ENCODE measurements at regions not wholly inside any gene's neighbourhood (a gene's known extent, or its start where the extent isn't known, plus 50 kb on each side); places are given as distances from the start of the nearest gene placed in this dataset.

GRCh38 chr2:120418174-120418787, 72.3 kb downstream of the INHBB start:
- Mint-ChIP-seq H3K36me3 (no peaks in the 10 kb centered on the region), H3K4me1 (no peaks in the 10 kb centered on the region), H3K27me3 (peaks cover 26 to 29% of the 10 kb centered on the region in 2 donors), H3K4me3 (no peak overlapping the region), H3K27ac (no peak overlapping the region), H3K9me3 (no peaks in the 10 kb centered on the region)
- H3K4me3 ChIP-seq (ENCODE audit: control insufficient read depth in 1 of 2, extremely low read depth in 1 of 2, low read length in 1 of 2): no peak overlapping the region
- DNase-seq (no peak), ATAC-seq (replicated peaks in 1 of 4) (no peak)
- no peaks in the 10 kb centered on the region for H3K4me1 ChIP-seq (ENCODE audit: control insufficient read depth in 1 of 2, extremely low read depth in 1 of 2, insufficient read depth in 2 of 2, low read length in 2 of 2)
- H3K9me3 ChIP-seq: no peaks in the 10 kb centered on the region
- WGBS (ENCODE audit: insufficient coverage): 73% methylated on average over 13 of the region's 13 CpGs
- H3K27ac ChIP-seq (ENCODE audit: low read length): no peak overlapping the region
- H3K27me3 ChIP-seq (replicated peaks in 1 of 2; ENCODE audit: control insufficient read depth in 2 of 2, extremely low read depth in 1 of 2, insufficient read depth in 2 of 2, low read length in 1 of 2): peaks cover 0 to 27% of the 10 kb centered on the region in 2 experiments
- no peaks in the 10 kb centered on the region for H3K36me3 ChIP-seq (ENCODE audit: control insufficient read depth in 2 of 2, extremely low read depth in 1 of 2, insufficient read depth in 1 of 2, low read length in 1 of 2)
- ChIA-PET CTCF (no interaction called here), POLR2A (no interaction called here)

GRCh38 chr2:120419073-120419472, 73.1 kb downstream of the INHBB start:
- H3K4me1 ChIP-seq (ENCODE audit: control insufficient read depth in 1 of 2, extremely low read depth in 1 of 2, insufficient read depth in 2 of 2, low read length in 2 of 2): no peaks in the 10 kb centered on the region
- ATAC-seq (replicated peaks in 1 of 4) (no peak), DNase-seq (no peak)
- no peaks in the 10 kb centered on the region for H3K9me3 ChIP-seq
- no peaks in the 10 kb centered on the region for H3K36me3 Mint-ChIP-seq
- no peak overlapping the region for H3K4me3 ChIP-seq (ENCODE audit: control insufficient read depth in 1 of 2, extremely low read depth in 1 of 2, low read length in 1 of 2)
- no peaks in the 10 kb centered on the region for H3K9me3 Mint-ChIP-seq
- H3K27ac ChIP-seq (ENCODE audit: low read length): no peak overlapping the region
- peaks cover 23 to 31% of the 10 kb centered on the region in 2 donors for H3K27me3 Mint-ChIP-seq
- no peak overlapping the region for H3K4me3 Mint-ChIP-seq
- H3K27ac Mint-ChIP-seq: no peak overlapping the region
- H3K36me3 ChIP-seq (ENCODE audit: control insufficient read depth in 2 of 2, extremely low read depth in 1 of 2, insufficient read depth in 1 of 2, low read length in 1 of 2): no peaks in the 10 kb centered on the region
- POLR2A ChIA-PET: no interaction called here
- no peaks in the 10 kb centered on the region for H3K4me1 Mint-ChIP-seq
- WGBS (ENCODE audit: insufficient coverage): no CpG with 5 or more reads among the region's 6 CpGs
- CTCF ChIA-PET: no interaction called here
- H3K27me3 ChIP-seq (replicated peaks in 1 of 2; ENCODE audit: control insufficient read depth in 2 of 2, extremely low read depth in 1 of 2, insufficient read depth in 2 of 2, low read length in 1 of 2): peaks cover 0 to 27% of the 10 kb centered on the region in 2 experiments

GRCh38 chr2:120419955-120420354, 74.0 kb downstream of the INHBB start:
- ATAC-seq (replicated peaks in 1 of 4) (no peak), DNase-seq (no peak)
- Histone ChIP-seq H3K4me1 (ENCODE audit: control insufficient read depth in 1 of 2, extremely low read depth in 1 of 2, insufficient read depth in 2 of 2, low read length in 2 of 2) (no peaks in the 10 kb centered on the region), H3K27ac (ENCODE audit: low read length) (no peak overlapping the region), H3K9me3 (no peaks in the 10 kb centered on the region), H3K27me3 (replicated peaks in 1 of 2; ENCODE audit: control insufficient read depth in 2 of 2, extremely low read depth in 1 of 2, insufficient read depth in 2 of 2, low read length in 1 of 2) (peaks cover 0 to 31% of the 10 kb centered on the region in 2 experiments), H3K36me3 (ENCODE audit: control insufficient read depth in 2 of 2, extremely low read depth in 1 of 2, insufficient read depth in 1 of 2, low read length in 1 of 2) (no peaks in the 10 kb centered on the region), H3K4me3 (ENCODE audit: control insufficient read depth in 1 of 2, extremely low read depth in 1 of 2, low read length in 1 of 2) (no peak overlapping the region)
- no peak overlapping the region for H3K4me3 Mint-ChIP-seq
- no peaks in the 10 kb centered on the region for H3K9me3 Mint-ChIP-seq
- CTCF ChIA-PET: no interaction called here
- H3K36me3 Mint-ChIP-seq: no peaks in the 10 kb centered on the region
- H3K27me3 Mint-ChIP-seq: peaks cover 22 to 28% of the 10 kb centered on the region in 2 donors
- no peak overlapping the region for H3K27ac Mint-ChIP-seq
- POLR2A ChIA-PET: no interaction called here
- H3K4me1 Mint-ChIP-seq: no peaks in the 10 kb centered on the region

- CTCF ChIA-PET: no interaction called here
- no peaks in the 10 kb centered on the region for H3K4me1 ChIP-seq (ENCODE audit: control insufficient read depth in 1 of 2, extremely low read depth in 1 of 2, insufficient read depth in 2 of 2, low read length in 2 of 2)
- no peaks in the 10 kb centered on the region for H3K4me1 Mint-ChIP-seq
- H3K27me3 Mint-ChIP-seq: peaks cover 22 to 25% of the 10 kb centered on the region in 2 donors
- no peaks in the 10 kb centered on the region for H3K36me3 ChIP-seq (ENCODE audit: control insufficient read depth in 2 of 2, extremely low read depth in 1 of 2, insufficient read depth in 1 of 2, low read length in 1 of 2)
- H3K27me3 ChIP-seq (replicated peaks in 1 of 2; ENCODE audit: control insufficient read depth in 2 of 2, extremely low read depth in 1 of 2, insufficient read depth in 2 of 2, low read length in 1 of 2): peaks cover 0 to 29% of the 10 kb centered on the region in 2 experiments
- no peaks in the 10 kb centered on the region for H3K36me3 Mint-ChIP-seq
- no peaks in the 10 kb centered on the region for H3K9me3 Mint-ChIP-seq
- DNase-seq: no peak
- no peak overlapping the region for H3K27ac ChIP-seq (ENCODE audit: low read length)
- H3K4me3 Mint-ChIP-seq: no peak overlapping the region
- H3K27ac Mint-ChIP-seq: no peak overlapping the region
- POLR2A ChIA-PET: no interaction called here
- ATAC-seq (replicated peaks in 1 of 4): no peak
- 75% methylated on average over 8 of the region's 12 CpGs for WGBS (ENCODE audit: insufficient coverage)
- no peak overlapping the region for H3K4me3 ChIP-seq (ENCODE audit: control insufficient read depth in 1 of 2, extremely low read depth in 1 of 2, low read length in 1 of 2)
- no peaks in the 10 kb centered on the region for H3K9me3 ChIP-seq
Observed at GRCh38 chr2:120421126-120421829, 75.3 kb downstream of the INHBB start.

- no peak overlapping the region for H3K4me3 Mint-ChIP-seq
- CTCF ChIA-PET: no interaction called here
Observed at GRCh38 chr2:120421830-120422175, 75.9 kb downstream of the INHBB start.

GRCh38 chr2:120422465-120423160, 76.7 kb downstream of the INHBB start:
- Mint-ChIP-seq H3K9me3 (no peaks in the 10 kb centered on the region), H3K4me1 (no peaks in the 10 kb centered on the region), H3K4me3 (no peak overlapping the region), H3K27me3 (peaks cover 22 to 30% of the 10 kb centered on the region in 2 donors), H3K27ac (no peak overlapping the region), H3K36me3 (no peaks in the 10 kb centered on the region)
- peaks cover 0 to 29% of the 10 kb centered on the region in 2 experiments for H3K27me3 ChIP-seq (replicated peaks in 1 of 2; ENCODE audit: control insufficient read depth in 2 of 2, extremely low read depth in 1 of 2, insufficient read depth in 2 of 2, low read length in 1 of 2)
- CTCF ChIA-PET: no interaction called here
- H3K36me3 ChIP-seq (ENCODE audit: control insufficient read depth in 2 of 2, extremely low read depth in 1 of 2, insufficient read depth in 1 of 2, low read length in 1 of 2): no peaks in the 10 kb centered on the region
- POLR2A ChIA-PET: no interaction called here
- H3K9me3 ChIP-seq: no peaks in the 10 kb centered on the region
- no peak overlapping the region for H3K27ac ChIP-seq (ENCODE audit: low read length)
- no peaks in the 10 kb centered on the region for H3K4me1 ChIP-seq (ENCODE audit: control insufficient read depth in 1 of 2, extremely low read depth in 1 of 2, insufficient read depth in 2 of 2, low read length in 2 of 2)
- 72% methylated on average over 5 of the region's 9 CpGs for WGBS (ENCODE audit: insufficient coverage)
- H3K4me3 ChIP-seq (ENCODE audit: control insufficient read depth in 1 of 2, extremely low read depth in 1 of 2, low read length in 1 of 2): no peak overlapping the region
- no peak for DNase-seq
- no peak for ATAC-seq (replicated peaks in 1 of 4)

More at GRCh38 chr2:120421830-120422175, 75.9 kb downstream of the INHBB start:
- no peak overlapping the region for H3K4me3 ChIP-seq (ENCODE audit: control insufficient read depth in 1 of 2, extremely low read depth in 1 of 2, low read length in 1 of 2)
- H3K9me3 ChIP-seq: no peaks in the 10 kb centered on the region
- no peak for DNase-seq
- H3K27me3 ChIP-seq (replicated peaks in 1 of 2; ENCODE audit: control insufficient read depth in 2 of 2, extremely low read depth in 1 of 2, insufficient read depth in 2 of 2, low read length in 1 of 2): peaks cover 0 to 29% of the 10 kb centered on the region in 2 experiments
- Mint-ChIP-seq H3K36me3 (no peaks in the 10 kb centered on the region), H3K27ac (no peak overlapping the region), H3K4me1 (no peaks in the 10 kb centered on the region), H3K9me3 (no peaks in the 10 kb centered on the region), H3K27me3 (peaks cover 22 to 25% of the 10 kb centered on the region in 2 donors)
- POLR2A ChIA-PET: no interaction called here
- no peaks in the 10 kb centered on the region for H3K36me3 ChIP-seq (ENCODE audit: control insufficient read depth in 2 of 2, extremely low read depth in 1 of 2, insufficient read depth in 1 of 2, low read length in 1 of 2)
- no peak overlapping the region for H3K27ac ChIP-seq (ENCODE audit: low read length)
- H3K4me1 ChIP-seq (ENCODE audit: control insufficient read depth in 1 of 2, extremely low read depth in 1 of 2, insufficient read depth in 2 of 2, low read length in 2 of 2): no peaks in the 10 kb centered on the region
- 59% methylated on average over 4 of the region's 7 CpGs for WGBS (ENCODE audit: insufficient coverage)
- ATAC-seq (replicated peaks in 1 of 4): no peak

All from T-cell (primary cell).